Ishikawa (cell line): ENCODE measurements at regions not wholly inside any gene's neighbourhood (a gene's known extent, or its start where the extent isn't known, plus 50 kb on each side); places are given as distances from the start of the nearest gene placed in this dataset.

Experiments
- CEBPB ChIP-seq: IDR thresholded peaks from 2 replicates; pipeline ENCODE4 v1.6.1; 2012
- CREB1 ChIP-seq: IDR thresholded peaks from 2 replicates; pipeline ENCODE4 v1.6.1; 2012; ENCODE audit warnings: low read depth
- EGR1 ChIP-seq: IDR thresholded peaks from 2 replicates; pipeline ENCODE4 v1.6.1; 2012
- EP300 ChIP-seq: IDR thresholded peaks from 2 replicates; pipeline ENCODE4 v1.6.1; 2012; ENCODE audit warnings: borderline replicate concordance
- FOXM1 ChIP-seq: IDR thresholded peaks from 2 replicates; pipeline ENCODE4 v1.6.1; 2012; ENCODE audit warnings: low read depth, borderline replicate concordance
- NFIC ChIP-seq: IDR thresholded peaks from 2 replicates; pipeline ENCODE4 v1.6.1; 2012
- RAD21 ChIP-seq: IDR thresholded peaks from 2 replicates; pipeline ENCODE4 v1.6.1; 2012; ENCODE audit warnings: low read depth
- TAF1 ChIP-seq: IDR thresholded peaks from 2 replicates; pipeline ENCODE4 v1.6.1; 2012; ENCODE audit warnings: low read depth, mild to moderate bottlenecking
- TCF12 ChIP-seq: IDR thresholded peaks from 2 replicates; pipeline ENCODE4 v1.6.1; 2012; ENCODE audit warnings: low read depth
- TEAD4 ChIP-seq: IDR thresholded peaks from 2 replicates; pipeline ENCODE4 v1.6.1; 2012
- YY1 ChIP-seq: IDR thresholded peaks from 2 replicates; pipeline ENCODE4 v1.6.1; 2012; ENCODE audit warnings: low read depth
- ZBTB7A ChIP-seq: IDR thresholded peaks from 2 replicates; pipeline ENCODE4 v1.6.1; 2012; ENCODE audit warnings: low read depth
- TF ChIP-seq, protein P1 (sequence below): IDR thresholded peaks from 2 replicates; pipeline ENCODE4 v1.6.1; 2012; ENCODE audit warnings: low read depth, mild to moderate bottlenecking
- TF ChIP-seq, protein P2 (sequence below): IDR thresholded peaks from 2 replicates; pipeline ENCODE4 v1.6.1; 2012
- TF ChIP-seq, protein P3 (sequence below): IDR thresholded peaks from 2 replicates; pipeline ENCODE4 v1.6.1; 2012

DNA sequence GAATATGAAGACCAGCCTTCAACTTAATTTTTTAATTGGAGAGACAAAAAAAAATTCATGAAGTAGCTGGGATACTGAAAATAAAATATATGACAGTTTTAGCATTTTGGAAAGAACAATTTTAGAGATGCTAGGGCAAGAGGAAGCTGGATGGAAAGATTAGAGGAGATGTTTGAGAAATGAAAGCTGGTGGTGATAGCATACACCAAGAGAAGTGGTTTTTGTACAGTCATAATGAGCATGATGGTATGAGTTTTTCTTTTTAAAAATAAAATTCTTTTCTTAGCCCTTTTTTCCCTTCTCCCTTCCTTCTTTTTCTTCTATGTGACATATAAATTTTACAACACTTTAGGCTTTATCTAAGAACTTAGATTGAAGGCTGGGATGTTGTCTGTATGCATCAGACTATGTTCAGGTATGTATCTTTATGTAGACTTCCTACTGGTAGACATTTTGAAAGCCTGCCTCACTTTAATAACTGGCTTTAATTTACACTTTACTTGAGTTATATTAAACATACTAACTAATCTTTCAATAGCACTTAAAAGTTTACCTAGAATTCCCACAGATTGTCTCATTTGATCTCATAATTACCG lies 522.5 kb downstream of the TLE4 start:
- TF ChIP-seq TEAD4 (no peak), CEBPB (no peak), CREB1 (no peak), TAF1 (no peak), FOXM1 (no peak), EGR1 (no peak), TCF12 (no peak), YY1 (no peak), NFIC (no peak), ZBTB7A (no peak), RAD21 (no peak), EP300 (no peak)
- TF ChIP-seq, protein P1, sequence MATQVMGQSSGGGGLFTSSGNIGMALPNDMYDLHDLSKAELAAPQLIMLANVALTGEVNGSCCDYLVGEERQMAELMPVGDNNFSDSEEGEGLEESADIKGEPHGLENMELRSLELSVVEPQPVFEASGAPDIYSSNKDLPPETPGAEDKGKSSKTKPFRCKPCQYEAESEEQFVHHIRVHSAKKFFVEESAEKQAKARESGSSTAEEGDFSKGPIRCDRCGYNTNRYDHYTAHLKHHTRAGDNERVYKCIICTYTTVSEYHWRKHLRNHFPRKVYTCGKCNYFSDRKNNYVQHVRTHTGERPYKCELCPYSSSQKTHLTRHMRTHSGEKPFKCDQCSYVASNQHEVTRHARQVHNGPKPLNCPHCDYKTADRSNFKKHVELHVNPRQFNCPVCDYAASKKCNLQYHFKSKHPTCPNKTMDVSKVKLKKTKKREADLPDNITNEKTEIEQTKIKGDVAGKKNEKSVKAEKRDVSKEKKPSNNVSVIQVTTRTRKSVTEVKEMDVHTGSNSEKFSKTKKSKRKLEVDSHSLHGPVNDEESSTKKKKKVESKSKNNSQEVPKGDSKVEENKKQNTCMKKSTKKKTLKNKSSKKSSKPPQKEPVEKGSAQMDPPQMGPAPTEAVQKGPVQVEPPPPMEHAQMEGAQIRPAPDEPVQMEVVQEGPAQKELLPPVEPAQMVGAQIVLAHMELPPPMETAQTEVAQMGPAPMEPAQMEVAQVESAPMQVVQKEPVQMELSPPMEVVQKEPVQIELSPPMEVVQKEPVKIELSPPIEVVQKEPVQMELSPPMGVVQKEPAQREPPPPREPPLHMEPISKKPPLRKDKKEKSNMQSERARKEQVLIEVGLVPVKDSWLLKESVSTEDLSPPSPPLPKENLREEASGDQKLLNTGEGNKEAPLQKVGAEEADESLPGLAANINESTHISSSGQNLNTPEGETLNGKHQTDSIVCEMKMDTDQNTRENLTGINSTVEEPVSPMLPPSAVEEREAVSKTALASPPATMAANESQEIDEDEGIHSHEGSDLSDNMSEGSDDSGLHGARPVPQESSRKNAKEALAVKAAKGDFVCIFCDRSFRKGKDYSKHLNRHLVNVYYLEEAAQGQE = no peak
- TF ChIP-seq, protein P2, sequence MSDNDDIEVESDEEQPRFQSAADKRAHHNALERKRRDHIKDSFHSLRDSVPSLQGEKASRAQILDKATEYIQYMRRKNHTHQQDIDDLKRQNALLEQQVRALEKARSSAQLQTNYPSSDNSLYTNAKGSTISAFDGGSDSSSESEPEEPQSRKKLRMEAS = no peak
- TF ChIP-seq, protein P3, sequence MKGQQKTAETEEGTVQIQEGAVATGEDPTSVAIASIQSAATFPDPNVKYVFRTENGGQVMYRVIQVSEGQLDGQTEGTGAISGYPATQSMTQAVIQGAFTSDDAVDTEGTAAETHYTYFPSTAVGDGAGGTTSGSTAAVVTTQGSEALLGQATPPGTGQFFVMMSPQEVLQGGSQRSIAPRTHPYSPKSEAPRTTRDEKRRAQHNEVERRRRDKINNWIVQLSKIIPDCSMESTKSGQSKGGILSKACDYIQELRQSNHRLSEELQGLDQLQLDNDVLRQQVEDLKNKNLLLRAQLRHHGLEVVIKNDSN = no peak

DNA sequence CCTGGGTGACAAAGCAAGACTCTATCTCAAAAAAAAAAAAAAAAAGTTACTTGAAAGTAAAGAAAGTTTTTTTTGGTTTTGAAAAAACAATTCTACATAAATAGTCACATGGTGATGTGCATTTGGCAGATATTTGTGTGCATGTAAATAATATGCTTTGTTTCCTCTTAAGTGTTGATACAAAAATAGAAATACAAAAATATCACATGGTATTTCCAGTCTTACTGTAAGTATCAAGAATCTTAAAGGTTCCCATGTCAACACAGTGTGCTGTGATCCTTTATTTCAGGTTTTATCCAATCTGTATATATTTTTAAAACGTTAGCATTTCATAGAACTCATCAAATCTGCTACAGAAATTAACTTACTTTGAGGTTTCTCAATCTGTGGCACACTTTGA lies 521.9 kb downstream of the TLE4 start:
- TF ChIP-seq, protein P2 = no peak
- TF ChIP-seq TEAD4 (no peak), TCF12 (no peak), CEBPB (no peak), TAF1 (no peak), RAD21 (no peak), EGR1 (no peak), CREB1 (no peak), FOXM1 (no peak), NFIC (no peak), ZBTB7A (no peak), EP300 (no peak)
- TF ChIP-seq, protein P3 = no peak

DNA sequence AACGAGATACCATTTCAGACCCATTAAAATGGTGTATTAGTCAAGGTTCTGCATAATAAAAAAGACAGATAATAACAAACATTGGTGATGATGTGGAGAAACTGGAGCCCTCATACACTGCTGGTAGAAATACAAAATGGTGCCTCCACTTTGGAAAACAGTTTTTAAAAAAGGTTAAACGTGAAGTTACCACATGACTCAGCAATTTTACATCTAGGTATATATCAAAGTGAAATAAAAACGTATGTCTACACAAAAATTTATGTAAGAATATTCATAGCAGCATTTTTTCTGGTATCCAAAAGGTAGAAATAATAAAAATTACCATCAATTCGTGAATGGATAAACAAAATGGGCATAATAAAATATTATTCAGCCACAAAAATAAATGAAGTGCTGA lies 519.8 kb downstream of the TLE4 start:
- TF ChIP-seq YY1 (no peak), ZBTB7A (no peak), EP300 (no peak), TAF1 (no peak), CREB1 (no peak), NFIC (no peak), RAD21 (no peak), TCF12 (no peak), EGR1 (no peak), TEAD4 (no peak), CEBPB (no peak), FOXM1 (no peak)
- TF ChIP-seq, protein P2 = no peak
- TF ChIP-seq, protein P1 = no peak
- TF ChIP-seq, protein P3 = no peak

DNA sequence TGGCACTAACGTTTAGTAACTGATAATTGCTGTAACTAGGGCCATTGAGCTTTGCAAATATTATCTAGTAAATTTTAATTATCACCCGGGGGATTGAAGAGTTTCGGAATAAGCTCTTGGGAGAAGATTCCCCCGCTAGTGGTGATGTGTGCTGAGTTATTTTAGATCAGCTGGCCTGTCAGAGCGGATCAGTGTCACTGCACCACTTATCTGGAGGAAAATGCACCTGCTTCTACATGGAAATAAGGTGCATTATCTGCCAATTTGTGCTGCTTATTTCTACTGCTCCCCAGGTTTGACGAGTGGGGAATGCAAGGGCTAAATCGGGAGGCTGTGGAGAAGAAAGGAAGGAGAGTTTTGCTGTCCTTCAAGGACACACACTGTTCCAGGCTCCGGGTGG lies 518.6 kb downstream of the TLE4 start:
- TF ChIP-seq CREB1 (no peak), TAF1 (no peak), EP300 (no peak)
- TF ChIP-seq, protein P1 = no peak
- TF ChIP-seq, protein P3 = no peak
